OCI-LY1 (cell line): ENCODE measurements at regions not wholly inside any gene's neighbourhood (a gene's known extent, or its start where the extent isn't known, plus 50 kb on each side); places are given as distances from the start of the nearest gene placed in this dataset.

Source experiments
- EZH2 ChIP-seq: fragments of 200-600 bp; sonication (generic), shearing (Covaris generic); IDR thresholded peaks from 2 replicates; pipeline ENCODE4 v1.8.0; 2017; ENCODE audit warnings: borderline replicate concordance, mixed run types, mild to moderate bottlenecking, antibody characterized with exemption, low read length, moderate library complexity, mixed read lengths
- TF ChIP-seq, protein P1 (sequence below): fragments of 200-600 bp; sonication (generic), shearing (Covaris generic); IDR thresholded peaks from 2 replicates; pipeline ENCODE4 v1.5.1; 2017; ENCODE audit warnings: mild to moderate bottlenecking, antibody characterized with exemption, low read length, moderate library complexity, mixed read lengths

DNA sequence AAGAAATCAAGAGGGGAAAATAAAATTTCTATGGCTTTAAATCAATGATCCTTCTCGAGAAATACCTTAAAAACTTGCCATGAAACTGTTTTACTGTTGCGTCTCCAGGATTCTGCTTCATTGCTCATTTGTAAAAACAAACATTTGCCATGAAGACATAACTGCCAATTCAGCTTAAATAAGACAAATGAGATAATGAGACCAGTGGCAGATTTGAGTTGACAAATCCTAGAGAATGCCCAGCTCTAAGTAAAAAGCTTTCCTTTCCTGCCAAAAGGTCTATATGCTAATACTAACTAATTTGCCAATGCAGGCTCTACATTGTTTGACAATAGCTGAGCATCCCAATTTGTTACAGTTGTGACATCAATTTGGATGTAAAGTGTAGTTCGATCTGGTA is 400.5 kb upstream of the PCDH9 start:
- TF ChIP-seq, protein P1, sequence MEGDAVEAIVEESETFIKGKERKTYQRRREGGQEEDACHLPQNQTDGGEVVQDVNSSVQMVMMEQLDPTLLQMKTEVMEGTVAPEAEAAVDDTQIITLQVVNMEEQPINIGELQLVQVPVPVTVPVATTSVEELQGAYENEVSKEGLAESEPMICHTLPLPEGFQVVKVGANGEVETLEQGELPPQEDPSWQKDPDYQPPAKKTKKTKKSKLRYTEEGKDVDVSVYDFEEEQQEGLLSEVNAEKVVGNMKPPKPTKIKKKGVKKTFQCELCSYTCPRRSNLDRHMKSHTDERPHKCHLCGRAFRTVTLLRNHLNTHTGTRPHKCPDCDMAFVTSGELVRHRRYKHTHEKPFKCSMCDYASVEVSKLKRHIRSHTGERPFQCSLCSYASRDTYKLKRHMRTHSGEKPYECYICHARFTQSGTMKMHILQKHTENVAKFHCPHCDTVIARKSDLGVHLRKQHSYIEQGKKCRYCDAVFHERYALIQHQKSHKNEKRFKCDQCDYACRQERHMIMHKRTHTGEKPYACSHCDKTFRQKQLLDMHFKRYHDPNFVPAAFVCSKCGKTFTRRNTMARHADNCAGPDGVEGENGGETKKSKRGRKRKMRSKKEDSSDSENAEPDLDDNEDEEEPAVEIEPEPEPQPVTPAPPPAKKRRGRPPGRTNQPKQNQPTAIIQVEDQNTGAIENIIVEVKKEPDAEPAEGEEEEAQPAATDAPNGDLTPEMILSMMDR = no peak
- TF ChIP-seq EZH2 = no peak
